Thoracic aorta (tissue), 2 donors: ENCODE measurements at regions not wholly inside any gene's neighbourhood (a gene's known extent, or its start where the extent isn't known, plus 50 kb on each side); places are given as distances from the start of the nearest gene placed in this dataset.
"Not testable (repeated sequence)": the region's sequence is repeated elsewhere in the genome, so short reads cannot be mapped to it uniquely, and the experiment has no call there.

Experiments
- ATAC-seq: fragments of 150-250 bp; one replicate; pipeline ENCODE4 v1.8.0; 2017; ENCODE audit warnings: low read depth; ENCODE audit not compliant: insufficient number of reproducible peaks, low FRiP score
- DNase-seq: peaks from one replicate; pipeline ENCODE4 v3.0.0-alpha.2; 2020; ENCODE audit warnings: low spot score
- H3K27ac ChIP-seq, 2 donors: fragments of 200-600 bp; sonication (generic); 1 replicate in 1 of 2; 2 replicates in 1 of 2; pipeline ENCODE4 v1.5.1; 2016; ENCODE audit warnings: mild to moderate bottlenecking in 2 of 2, moderate library complexity in 2 of 2
- H3K27me3 ChIP-seq: fragments of 200-600 bp; sonication (generic); replicated peaks from 2 replicates; pipeline ENCODE4 v1.6.0; 2016; ENCODE audit warnings: mild to moderate bottlenecking; ENCODE audit not compliant: insufficient read depth
- H3K36me3 ChIP-seq: fragments of 200-600 bp; sonication (generic); one replicate; pipeline ENCODE4 v1.5.1; 2016
- H3K4me1 ChIP-seq, 2 donors: fragments of 200-600 bp; sonication (generic); 1 replicate in 1 of 2; 2 replicates in 1 of 2; pipeline versions ENCODE4 v1.5.1 to v1.6.0; 2016; ENCODE audit warnings: low read depth in 2 of 2, mild to moderate bottlenecking in 1 of 2; ENCODE audit not compliant: control insufficient read depth in 1 of 2
- H3K4me3 ChIP-seq: fragments of 200-600 bp; sonication (generic); 2 replicates; pipeline ENCODE4 v1.5.1; 2016; ENCODE audit warnings: mild to moderate bottlenecking
- H3K9me3 ChIP-seq: fragments of 200-600 bp; sonication (generic); 2 replicates; pipeline ENCODE4 v1.5.1; 2016
- TF ChIP-seq, protein P1 (sequence below): fragments of 200-600 bp; sonication (generic); IDR thresholded peaks from one replicate; pipeline ENCODE4 v1.5.1; 2019; ENCODE audit warnings: antibody characterized with exemption

DNA sequence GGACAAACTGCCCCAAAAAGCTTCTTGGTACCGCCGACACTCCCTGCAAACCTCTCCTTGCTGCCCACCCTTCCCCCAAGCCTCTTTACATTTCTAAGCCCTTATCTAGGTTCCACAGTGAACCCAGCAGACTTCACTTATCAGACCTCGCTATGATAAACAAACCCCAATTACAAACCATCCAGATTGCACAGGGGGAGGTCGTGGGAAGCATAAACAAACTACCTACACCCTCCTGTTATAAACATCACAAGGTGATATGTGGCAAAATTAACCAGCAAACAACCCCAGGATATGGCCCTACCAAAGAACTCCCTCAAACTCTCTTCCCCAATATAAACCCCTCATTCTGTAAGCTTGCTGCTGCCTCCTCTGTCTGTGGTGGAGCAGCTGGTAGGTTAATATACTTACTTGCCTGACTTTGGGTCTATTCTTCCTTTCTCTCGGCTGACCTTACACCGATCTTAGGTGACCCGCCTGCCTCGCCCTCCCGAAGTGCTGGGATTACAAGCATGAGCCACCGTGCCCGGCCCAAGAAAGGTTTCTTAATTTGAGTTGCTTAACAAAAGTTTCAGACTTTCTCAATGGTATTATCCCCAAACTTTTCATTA, 66.0 kb upstream of the TENM4 start:
- Histone ChIP-seq H3K27me3 (no peaks in the 10 kb centered on the region), H3K36me3 (no peaks in the 10 kb centered on the region), H3K27ac (no peak overlapping the region), H3K4me3 (no peak overlapping the region), H3K4me1 (peaks cover 10 to 17% of the 10 kb centered on the region in 2 donors), H3K9me3 (no peaks in the 10 kb centered on the region)
- DNase-seq = no peak
- ATAC-seq = no peak
- TF ChIP-seq, protein P1, sequence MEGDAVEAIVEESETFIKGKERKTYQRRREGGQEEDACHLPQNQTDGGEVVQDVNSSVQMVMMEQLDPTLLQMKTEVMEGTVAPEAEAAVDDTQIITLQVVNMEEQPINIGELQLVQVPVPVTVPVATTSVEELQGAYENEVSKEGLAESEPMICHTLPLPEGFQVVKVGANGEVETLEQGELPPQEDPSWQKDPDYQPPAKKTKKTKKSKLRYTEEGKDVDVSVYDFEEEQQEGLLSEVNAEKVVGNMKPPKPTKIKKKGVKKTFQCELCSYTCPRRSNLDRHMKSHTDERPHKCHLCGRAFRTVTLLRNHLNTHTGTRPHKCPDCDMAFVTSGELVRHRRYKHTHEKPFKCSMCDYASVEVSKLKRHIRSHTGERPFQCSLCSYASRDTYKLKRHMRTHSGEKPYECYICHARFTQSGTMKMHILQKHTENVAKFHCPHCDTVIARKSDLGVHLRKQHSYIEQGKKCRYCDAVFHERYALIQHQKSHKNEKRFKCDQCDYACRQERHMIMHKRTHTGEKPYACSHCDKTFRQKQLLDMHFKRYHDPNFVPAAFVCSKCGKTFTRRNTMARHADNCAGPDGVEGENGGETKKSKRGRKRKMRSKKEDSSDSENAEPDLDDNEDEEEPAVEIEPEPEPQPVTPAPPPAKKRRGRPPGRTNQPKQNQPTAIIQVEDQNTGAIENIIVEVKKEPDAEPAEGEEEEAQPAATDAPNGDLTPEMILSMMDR = no peak

DNA sequence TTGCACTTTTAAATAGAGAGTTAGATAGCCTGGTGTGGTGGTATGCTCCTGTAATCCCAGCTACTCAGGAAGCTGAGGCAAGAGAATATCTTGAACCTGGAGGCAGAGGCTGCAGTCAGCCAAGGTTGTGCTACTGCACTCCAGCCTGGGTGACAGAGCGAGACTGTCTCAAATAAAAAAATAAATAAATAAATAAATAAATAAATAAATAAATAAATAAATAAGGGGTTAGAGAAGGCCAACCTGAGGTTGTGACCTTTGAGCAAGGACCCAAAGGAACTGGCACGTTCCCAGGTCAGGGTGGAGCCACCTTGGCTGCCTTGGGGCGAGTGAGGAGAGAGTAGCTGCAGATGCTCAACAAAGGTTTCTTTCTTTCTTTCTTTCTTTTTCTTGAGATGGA, 65.3 kb upstream of the TENM4 start:
- Histone ChIP-seq H3K4me1 (peaks cover 10 to 17% of the 10 kb centered on the region in 2 donors), H3K9me3 (no peaks in the 10 kb centered on the region), H3K36me3 (no peaks in the 10 kb centered on the region), H3K4me3 (no peak overlapping the region), H3K27me3 (no peaks in the 10 kb centered on the region), H3K27ac (no peak overlapping the region)
- TF ChIP-seq, protein P1 = no peak
- ATAC-seq (no peak), DNase-seq (no peak)

DNA sequence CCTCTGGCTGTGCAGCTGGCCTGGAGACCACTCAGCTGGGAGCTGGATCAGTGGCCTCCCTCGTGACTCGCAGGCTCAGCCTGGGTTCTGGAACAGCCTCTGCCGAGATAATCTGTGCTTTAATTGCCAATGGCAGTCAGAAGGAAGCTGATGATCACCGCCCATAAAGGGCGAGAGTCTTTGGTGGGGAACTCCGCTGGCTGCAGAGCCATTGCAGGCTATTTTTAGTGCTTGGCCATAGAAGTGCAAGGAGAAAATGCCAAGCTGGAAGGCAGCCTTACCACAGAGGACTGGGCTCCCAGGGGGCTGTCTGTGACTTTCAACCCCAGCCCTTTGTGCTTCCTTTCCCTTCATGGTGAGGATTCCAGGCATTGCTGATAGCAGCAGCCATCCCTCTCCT, 62.2 kb upstream of the TENM4 start:
- Histone ChIP-seq H3K27ac (no peak overlapping the region), H3K4me1 (peaks cover 10 to 17% of the 10 kb centered on the region in 2 donors), H3K9me3 (no peaks in the 10 kb centered on the region), H3K36me3 (no peaks in the 10 kb centered on the region), H3K27me3 (no peaks in the 10 kb centered on the region), H3K4me3 (peak overlapping the region; percentile 9)
- no peak for ATAC-seq
- DNase-seq = no peak
- TF ChIP-seq, protein P1 = no peak

DNA sequence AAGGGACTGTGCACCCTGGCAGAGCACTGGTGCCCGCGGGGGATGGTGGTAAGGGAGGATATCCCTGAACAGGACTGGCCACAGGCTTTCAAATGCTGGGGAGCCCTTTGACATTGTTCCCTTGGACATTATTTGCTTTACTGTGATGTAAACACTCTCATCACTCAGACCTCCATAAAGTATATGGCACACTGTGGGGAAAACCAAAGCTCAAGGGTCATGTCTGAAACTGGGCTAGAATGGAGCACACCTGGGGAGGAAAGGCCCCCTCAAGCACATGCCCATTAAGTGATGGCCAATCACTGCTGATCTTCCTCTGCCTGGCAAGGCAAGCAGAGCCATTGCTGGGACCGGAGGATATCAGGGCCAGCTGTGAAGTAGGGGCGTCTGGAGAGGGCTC, 60.9 kb upstream of the TENM4 start:
- TF ChIP-seq, protein P1 = no peak
- Histone ChIP-seq H3K27ac (no peak overlapping the region), H3K4me1 (peaks cover 10 to 17% of the 10 kb centered on the region in 2 donors), H3K9me3 (no peaks in the 10 kb centered on the region), H3K27me3 (no peaks in the 10 kb centered on the region), H3K4me3 (no peak overlapping the region), H3K36me3 (no peaks in the 10 kb centered on the region)
- DNase-seq (no peak), ATAC-seq (no peak)

DNA sequence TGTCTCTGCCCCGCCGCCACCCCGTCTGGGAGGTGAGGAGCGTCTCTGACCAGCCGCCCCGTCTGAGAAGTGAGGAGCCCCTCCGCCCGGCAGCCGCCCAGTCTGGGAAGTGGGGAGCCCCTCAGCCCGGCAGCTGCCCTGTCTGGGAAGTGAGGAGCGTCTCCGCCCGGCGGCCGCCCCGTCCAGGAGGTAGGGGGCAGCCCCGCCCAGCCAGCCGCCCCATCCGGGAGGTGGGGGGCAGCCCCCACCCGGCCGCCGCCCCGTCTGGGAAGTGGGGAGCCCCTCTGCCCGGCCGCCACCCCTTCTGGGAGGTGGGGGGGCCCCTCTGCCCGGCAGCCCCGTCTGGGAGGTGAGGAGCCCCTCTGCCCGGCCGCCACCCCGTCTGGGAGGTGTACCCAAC, 59.1 kb upstream of the TENM4 start:
- not testable (repeated sequence) for H3K27ac ChIP-seq, H3K36me3 ChIP-seq, H3K9me3 ChIP-seq, H3K27me3 ChIP-seq, DNase-seq, H3K4me3 ChIP-seq, ATAC-seq
- peaks cover 10 to 17% of the 10 kb centered on the region in 2 donors for H3K4me1 ChIP-seq

DNA sequence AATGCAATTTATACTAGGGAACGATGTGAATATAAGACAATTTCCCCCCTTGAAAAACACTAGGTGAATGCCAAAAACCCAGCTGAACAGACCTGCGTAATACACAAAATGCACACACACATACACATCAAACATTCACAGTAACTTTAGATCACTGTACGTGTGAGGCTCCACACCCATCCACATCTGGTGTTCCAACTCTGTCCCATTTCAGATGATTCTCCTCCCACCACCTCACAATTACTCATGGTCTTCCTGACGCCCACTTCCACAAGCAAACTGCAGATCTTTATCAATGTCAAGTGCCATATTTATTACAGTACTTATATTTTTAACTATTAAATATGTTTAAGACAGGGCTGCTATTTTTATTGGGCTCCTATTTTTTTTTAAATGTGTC, 57.8 kb upstream of the TENM4 start:
- H3K9me3 ChIP-seq = no peaks in the 10 kb centered on the region
- H3K27ac ChIP-seq = no peak overlapping the region
- DNase-seq = no peak
- H3K4me3 ChIP-seq = no peak overlapping the region
- TF ChIP-seq, protein P1 = no peak
- H3K4me1 ChIP-seq = peaks cover 8 to 14% of the 10 kb centered on the region in 2 donors
- H3K36me3 ChIP-seq = no peaks in the 10 kb centered on the region
- no peaks in the 10 kb centered on the region for H3K27me3 ChIP-seq
- no peak for ATAC-seq
